ENCODE measurements at regions not wholly inside any gene's neighbourhood (a gene's known extent, or its start where the extent isn't known, plus 50 kb on each side); places are given as distances from the start of the nearest gene placed in this dataset.

- peak; percentile 74 for TF ChIP-seq OSR2 (tag by site-specific recombination; IDR thresholded peaks at IDR 0.05)
- peak; percentile 83 for TF ChIP-seq TCF7L2 (IDR thresholded peaks at IDR 0.05; ENCODE audit: borderline replicate concordance, low read depth, low read length)
- no peak for TF ChIP-seq ZNF37A (tag by site-specific recombination; IDR thresholded peaks at IDR 0.05)
- TF ChIP-seq SP7 (tag by site-specific recombination; IDR thresholded peaks at IDR 0.05): no peak
- TF ChIP-seq, protein P1, sequence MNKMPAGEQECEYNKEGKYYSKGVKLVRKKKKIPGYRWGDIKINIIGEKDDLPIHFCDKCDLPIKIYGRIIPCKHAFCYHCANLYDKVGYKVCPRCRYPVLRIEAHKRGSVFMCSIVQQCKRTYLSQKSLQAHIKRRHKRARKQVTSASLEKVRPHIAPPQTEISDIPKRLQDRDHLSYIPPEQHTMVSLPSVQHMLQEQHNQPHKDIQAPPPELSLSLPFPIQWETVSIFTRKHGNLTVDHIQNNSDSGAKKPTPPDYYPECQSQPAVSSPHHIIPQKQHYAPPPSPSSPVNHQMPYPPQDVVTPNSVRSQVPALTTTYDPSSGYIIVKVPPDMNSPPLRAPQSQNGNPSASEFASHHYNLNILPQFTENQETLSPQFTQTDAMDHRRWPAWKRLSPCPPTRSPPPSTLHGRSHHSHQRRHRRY (tag by site-specific recombination; IDR thresholded peaks at IDR 0.05): no peak
- TF ChIP-seq, protein P2, sequence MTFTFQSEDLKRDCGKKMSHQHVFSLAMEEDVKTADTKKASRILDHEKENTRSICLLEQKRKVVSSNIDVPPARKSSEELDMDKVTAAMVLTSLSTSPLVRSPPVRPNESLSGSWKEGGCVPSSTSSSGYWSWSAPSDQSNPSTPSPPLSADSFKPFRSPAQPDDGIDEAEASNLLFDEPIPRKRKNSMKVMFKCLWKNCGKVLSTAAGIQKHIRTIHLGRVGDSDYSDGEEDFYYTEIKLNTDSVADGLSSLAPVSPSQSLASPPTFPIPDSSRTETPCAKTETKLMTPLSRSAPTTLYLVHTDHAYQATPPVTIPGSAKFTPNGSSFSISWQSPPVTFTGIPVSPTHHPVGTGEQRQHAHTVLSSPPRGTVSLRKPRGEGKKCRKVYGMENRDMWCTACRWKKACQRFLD (tag by site-specific recombination; IDR thresholded peaks at IDR 0.05): no peak
- TF ChIP-seq, protein P3, sequence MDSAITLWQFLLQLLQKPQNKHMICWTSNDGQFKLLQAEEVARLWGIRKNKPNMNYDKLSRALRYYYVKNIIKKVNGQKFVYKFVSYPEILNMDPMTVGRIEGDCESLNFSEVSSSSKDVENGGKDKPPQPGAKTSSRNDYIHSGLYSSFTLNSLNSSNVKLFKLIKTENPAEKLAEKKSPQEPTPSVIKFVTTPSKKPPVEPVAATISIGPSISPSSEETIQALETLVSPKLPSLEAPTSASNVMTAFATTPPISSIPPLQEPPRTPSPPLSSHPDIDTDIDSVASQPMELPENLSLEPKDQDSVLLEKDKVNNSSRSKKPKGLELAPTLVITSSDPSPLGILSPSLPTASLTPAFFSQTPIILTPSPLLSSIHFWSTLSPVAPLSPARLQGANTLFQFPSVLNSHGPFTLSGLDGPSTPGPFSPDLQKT (IDR thresholded peaks at IDR 0.05; ENCODE audit: borderline replicate concordance, low read depth, low read length): no peak
- TF ChIP-seq ZNF19 (tag by site-specific recombination; IDR thresholded peaks at IDR 0.05; ENCODE audit: low read depth): no peak
- no peak for TF ChIP-seq ZNF114 (tag by site-specific recombination; IDR thresholded peaks at IDR 0.05)
- no peak for TF ChIP-seq PRDM4 (tag by site-specific recombination; IDR thresholded peaks at IDR 0.05)
- TF ChIP-seq WT1 (tag by site-specific recombination; IDR thresholded peaks at IDR 0.05): 0 out of 2 replicates have a peak, but pooled peaks have one; percentile 12
- TF ChIP-seq GFI1B (tag by site-specific recombination; IDR thresholded peaks at IDR 0.05): no peak
- TF ChIP-seq ZBTB7A (tag by site-specific recombination; IDR thresholded peaks at IDR 0.05; ENCODE audit: low read depth): no peak
- no peak for TF ChIP-seq ZNF416 (tag by site-specific recombination; IDR thresholded peaks at IDR 0.05)
- no peak for TF ChIP-seq ZNF248 (tag by site-specific recombination; IDR thresholded peaks at IDR 0.05)
- TF ChIP-seq ZNF549 (tag by site-specific recombination; IDR thresholded peaks at IDR 0.05): no peak
- TF ChIP-seq ZNF501 (tag by site-specific recombination; IDR thresholded peaks at IDR 0.05): no peak
- TF ChIP-seq, protein P4, sequence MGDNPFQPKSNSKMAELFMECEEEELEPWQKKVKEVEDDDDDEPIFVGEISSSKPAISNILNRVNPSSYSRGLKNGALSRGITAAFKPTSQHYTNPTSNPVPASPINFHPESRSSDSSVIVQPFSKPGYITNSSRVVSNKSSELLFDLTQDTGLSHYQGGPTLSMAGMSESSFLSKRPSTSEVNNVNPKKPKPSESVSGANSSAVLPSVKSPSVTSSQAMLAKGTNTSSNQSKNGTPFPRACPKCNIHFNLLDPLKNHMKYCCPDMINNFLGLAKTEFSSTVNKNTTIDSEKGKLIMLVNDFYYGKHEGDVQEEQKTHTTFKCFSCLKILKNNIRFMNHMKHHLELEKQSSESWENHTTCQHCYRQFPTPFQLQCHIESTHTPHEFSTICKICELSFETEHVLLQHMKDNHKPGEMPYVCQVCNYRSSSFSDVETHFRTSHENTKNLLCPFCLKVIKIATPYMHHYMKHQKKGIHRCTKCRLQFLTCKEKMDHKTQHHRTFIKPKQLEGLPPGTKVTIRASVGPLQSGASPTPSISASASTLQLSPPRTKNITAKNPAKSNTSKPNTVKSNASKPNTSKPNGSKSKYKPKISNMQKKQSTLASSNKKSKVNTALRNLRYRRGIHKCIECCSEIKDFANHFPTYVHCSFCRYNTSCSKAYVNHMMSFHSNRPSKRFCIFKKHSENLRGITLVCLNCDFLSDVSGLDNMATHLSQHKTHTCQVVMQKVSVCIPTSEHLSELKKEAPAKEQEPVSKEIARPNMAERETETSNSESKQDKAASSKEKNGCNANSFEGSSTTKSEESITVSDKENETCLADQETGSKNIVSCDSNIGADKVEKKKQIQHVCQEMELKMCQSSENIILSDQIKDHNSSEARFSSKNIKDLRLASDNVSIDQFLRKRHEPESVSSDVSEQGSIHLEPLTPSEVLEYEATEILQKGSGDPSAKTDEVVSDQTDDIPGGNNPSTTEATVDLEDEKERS (tag by site-specific recombination; IDR thresholded peaks at IDR 0.05): no peak
- peak; percentile 61; the same call in 1 of the 2 replicates for TF ChIP-seq FEZF1 (tag by site-specific recombination; IDR thresholded peaks at IDR 0.05)
- no peak for TF ChIP-seq IKZF3 (tag by site-specific recombination; IDR thresholded peaks at IDR 0.05)
- no peak for TF ChIP-seq ZNF521 (tag by site-specific recombination; IDR thresholded peaks at IDR 0.05)
- TF ChIP-seq ZNF214 (tag by site-specific recombination; IDR thresholded peaks at IDR 0.05; ENCODE audit: borderline replicate concordance): 0 out of 2 replicates have a peak, but pooled peaks have one; percentile 39
- TF ChIP-seq, protein P5, sequence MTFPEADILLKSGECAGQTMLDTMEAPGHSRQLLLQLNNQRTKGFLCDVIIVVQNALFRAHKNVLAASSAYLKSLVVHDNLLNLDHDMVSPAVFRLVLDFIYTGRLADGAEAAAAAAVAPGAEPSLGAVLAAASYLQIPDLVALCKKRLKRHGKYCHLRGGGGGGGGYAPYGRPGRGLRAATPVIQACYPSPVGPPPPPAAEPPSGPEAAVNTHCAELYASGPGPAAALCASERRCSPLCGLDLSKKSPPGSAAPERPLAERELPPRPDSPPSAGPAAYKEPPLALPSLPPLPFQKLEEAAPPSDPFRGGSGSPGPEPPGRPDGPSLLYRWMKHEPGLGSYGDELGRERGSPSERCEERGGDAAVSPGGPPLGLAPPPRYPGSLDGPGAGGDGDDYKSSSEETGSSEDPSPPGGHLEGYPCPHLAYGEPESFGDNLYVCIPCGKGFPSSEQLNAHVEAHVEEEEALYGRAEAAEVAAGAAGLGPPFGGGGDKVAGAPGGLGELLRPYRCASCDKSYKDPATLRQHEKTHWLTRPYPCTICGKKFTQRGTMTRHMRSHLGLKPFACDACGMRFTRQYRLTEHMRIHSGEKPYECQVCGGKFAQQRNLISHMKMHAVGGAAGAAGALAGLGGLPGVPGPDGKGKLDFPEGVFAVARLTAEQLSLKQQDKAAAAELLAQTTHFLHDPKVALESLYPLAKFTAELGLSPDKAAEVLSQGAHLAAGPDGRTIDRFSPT (tag by site-specific recombination; IDR thresholded peaks at IDR 0.05): no peak
- TF ChIP-seq ZNF548 (tag by site-specific recombination; IDR thresholded peaks at IDR 0.05): no peak
Observed at GRCh38 chrX:140355922-140356321, 148.9 kb downstream of the SOX3 start (continued).

Data from HEK293 (cell line).